ENCODE measurements at regions not wholly inside any gene's neighbourhood (a gene's known extent, or its start where the extent isn't known, plus 50 kb on each side); places are given as distances from the start of the nearest gene placed in this dataset.
"Not testable (repeated sequence)": the region's sequence is repeated elsewhere in the genome, so short reads cannot be mapped to it uniquely, and the experiment has no call there.

- no peak for DNase-seq (ENCODE audit: low read depth)
- no peak overlapping the region for H3K4me3 ChIP-seq (ENCODE audit: low read depth, low read length)
- TF ChIP-seq CTCF (conservative IDR thresholded peaks at IDR 0.05; ENCODE audit: low read depth, low read length), result no peak
These were observed 51.4 kb downstream of the SLC41A2 start for GRCh38 chr12:104906695-104907094.

GRCh38 chr12:104905446-104905845, 52.6 kb downstream of the SLC41A2 start:
- DNase-seq (ENCODE audit: low read depth); H3K4me3 ChIP-seq (ENCODE audit: low read depth, low read length): not testable (repeated sequence)

DNA sequence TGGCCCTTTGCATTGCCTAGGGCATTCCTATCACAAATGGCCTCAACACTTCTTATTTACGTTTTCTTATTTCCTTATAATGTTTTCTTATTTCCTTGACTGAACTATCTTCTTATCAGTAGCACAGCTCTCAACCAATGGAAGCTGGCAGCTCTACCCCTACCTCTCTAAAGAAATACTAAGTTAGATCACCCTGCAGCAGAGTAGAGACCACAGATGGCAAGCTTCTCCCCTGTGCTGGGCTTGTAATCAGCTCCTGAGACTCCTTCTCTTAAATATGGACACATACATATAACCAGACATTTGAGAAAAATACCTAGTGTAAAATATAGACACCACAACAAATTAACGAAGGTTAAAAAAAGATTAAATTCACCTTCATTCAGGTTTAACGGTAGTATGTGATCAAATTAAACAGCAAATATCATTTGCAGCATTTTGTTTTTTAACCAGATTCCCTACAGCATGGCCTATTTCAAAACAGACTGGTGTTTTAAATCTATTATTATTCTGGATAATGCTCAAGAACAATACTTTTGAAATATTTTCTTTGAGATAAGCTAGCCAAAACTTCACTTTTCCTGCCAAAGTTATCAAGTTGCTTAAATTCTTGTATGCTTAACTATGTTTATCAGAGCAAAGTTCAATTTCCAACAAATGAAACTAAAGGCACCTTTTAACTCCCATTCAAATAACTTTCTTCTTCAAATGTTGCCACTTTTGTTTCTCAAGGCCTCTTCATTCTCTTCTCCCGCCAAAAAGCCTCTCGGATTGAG, 54.3 kb downstream of the SLC41A2 start:
- H3K4me3 ChIP-seq (ENCODE audit: low read depth, low read length), result no peak overlapping the region
- TF ChIP-seq CTCF (conservative IDR thresholded peaks at IDR 0.05; ENCODE audit: low read depth, low read length), result no peak
- DNase-seq (ENCODE audit: low read depth), result no peak

DNA sequence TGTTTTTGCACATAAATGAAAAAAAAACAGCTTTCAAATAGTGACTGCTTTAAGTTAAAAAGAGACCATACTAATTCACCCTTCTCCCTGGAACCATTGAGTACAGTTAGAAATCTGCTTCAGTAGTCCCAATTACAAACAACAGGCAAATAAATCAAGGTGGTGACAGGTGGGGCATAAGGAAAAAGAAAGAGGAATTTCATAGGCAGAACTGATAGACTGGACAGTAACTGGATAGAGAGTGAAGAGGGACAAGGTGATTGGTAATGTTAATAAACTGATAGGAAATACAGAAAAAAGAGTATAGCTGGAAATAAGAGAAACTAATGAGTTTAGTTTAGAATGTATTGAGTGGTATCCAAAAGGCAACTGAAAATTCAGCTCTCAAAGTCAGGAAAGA, 56.0 kb downstream of the SLC41A2 start:
- no peak overlapping the region for H3K4me3 ChIP-seq (ENCODE audit: low read depth, low read length)
- no peak for DNase-seq (ENCODE audit: low read depth)
- TF ChIP-seq CTCF (conservative IDR thresholded peaks at IDR 0.05; ENCODE audit: low read depth, low read length), result no peak

GRCh38 chr12:104896710-104897109, 61.4 kb downstream of the SLC41A2 start:
- no peak for DNase-seq (ENCODE audit: low read depth)
- no peak overlapping the region for H3K4me3 ChIP-seq (ENCODE audit: low read depth, low read length)
- no peak for TF ChIP-seq CTCF (conservative IDR thresholded peaks at IDR 0.05; ENCODE audit: low read depth, low read length)

DNA sequence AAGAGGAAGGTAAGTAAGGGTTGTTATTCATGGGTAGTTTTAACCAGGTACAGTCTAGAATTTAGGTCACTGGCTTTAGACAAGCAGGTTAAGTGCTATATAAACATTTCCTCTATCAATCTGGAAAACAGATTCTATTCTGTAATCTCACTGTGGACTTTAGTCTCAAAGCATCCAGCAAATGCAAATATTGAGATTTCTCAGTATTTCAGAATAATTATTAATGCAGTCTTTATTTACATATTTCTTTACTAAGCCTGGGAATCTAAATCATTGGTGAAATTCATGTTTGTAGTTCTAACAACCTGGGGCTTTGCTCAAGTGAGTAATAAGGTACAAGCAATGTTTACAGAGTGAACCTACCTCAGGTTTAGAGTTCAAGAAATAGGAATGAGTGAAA, 61.9 kb downstream of the SLC41A2 start:
- DNase-seq (ENCODE audit: low read depth), result no peak

DNA sequence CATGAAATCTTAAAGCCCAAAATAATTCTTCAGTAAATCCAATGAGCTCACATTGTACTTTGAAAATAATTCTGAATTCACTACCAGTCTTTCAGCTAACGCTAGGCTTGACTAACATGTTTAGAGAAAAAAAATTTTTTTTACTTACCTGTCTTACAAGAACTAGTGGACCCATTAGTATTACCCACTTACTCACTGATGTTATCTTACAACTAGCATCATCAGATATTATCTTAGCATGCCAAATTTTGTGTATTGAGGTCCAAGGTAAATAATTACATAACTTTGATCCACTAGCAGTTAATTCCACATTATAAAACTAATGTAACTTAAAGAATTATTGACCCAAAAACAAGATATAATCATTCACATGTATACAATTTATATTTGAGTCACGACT, 62.7 kb downstream of the SLC41A2 start:
- no peak overlapping the region for H3K4me3 ChIP-seq (ENCODE audit: low read depth, low read length)
- DNase-seq (ENCODE audit: low read depth), result no peak
- no peak for TF ChIP-seq CTCF (conservative IDR thresholded peaks at IDR 0.05; ENCODE audit: low read depth, low read length)

More for the DNA sequence above, 61.9 kb downstream of the SLC41A2 start:
- H3K4me3 ChIP-seq (ENCODE audit: low read depth, low read length), result no peak overlapping the region
- TF ChIP-seq CTCF (conservative IDR thresholded peaks at IDR 0.05; ENCODE audit: low read depth, low read length), result no peak

All from epithelial cell of proximal tubule (primary cell).